Panc1 (cell line): ENCODE measurements at regions not wholly inside any gene's neighbourhood (a gene's known extent, or its start where the extent isn't known, plus 50 kb on each side); places are given as distances from the start of the nearest gene placed in this dataset.

Source experiments
- POLR2AphosphoS5 ChIP-seq: IDR thresholded peaks from 2 replicates; pipeline ENCODE4 v1.6.1; 2012; ENCODE audit warnings: mild to moderate bottlenecking, low read depth, low read length, moderate library complexity
- SIN3A ChIP-seq: IDR thresholded peaks from 2 replicates; pipeline ENCODE4 v1.6.1; 2012; ENCODE audit warnings: low read depth, mild to moderate bottlenecking, low read length, moderate library complexity, borderline replicate concordance; ENCODE audit not compliant: insufficient read depth
- TF ChIP-seq, protein P1 (sequence below), 2 experiments: IDR thresholded peaks; 2 replicates each; pipeline ENCODE4 v1.6.1; 2011 to 2012; ENCODE audit warnings: low read depth in 2 of 2, control low read depth in 1 of 2, low read length in 1 of 2, mild to moderate bottlenecking in 1 of 2, moderate library complexity in 1 of 2; ENCODE audit not compliant: insufficient read depth in 1 of 2
- TF ChIP-seq, protein P2 (sequence below): fragments of 450-650 bp; IDR thresholded peaks from 2 replicates; pipeline ENCODE4 v1.5.1; 2017; ENCODE audit warnings: mild to moderate bottlenecking

DNA sequence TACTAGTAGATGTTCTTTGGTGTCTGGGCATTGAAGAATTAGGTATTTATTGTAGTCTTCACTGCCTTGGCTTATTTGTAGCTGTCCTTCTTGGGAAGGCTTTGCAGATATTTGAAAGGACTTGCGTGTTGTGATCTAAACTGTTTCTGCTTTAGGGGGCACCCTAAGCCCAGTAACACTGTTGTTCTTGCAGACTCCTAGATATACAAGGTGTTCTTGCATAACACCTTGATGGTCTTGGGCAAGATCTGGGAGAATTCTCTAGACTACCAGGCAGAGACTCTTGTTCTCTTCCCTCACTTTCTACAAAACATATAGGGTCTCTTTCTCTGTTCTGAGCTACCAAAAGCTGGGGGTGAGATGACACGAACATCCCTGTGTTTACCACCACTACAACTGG is 179.1 kb downstream of the FAM170A start:
- TF ChIP-seq, protein P1, sequence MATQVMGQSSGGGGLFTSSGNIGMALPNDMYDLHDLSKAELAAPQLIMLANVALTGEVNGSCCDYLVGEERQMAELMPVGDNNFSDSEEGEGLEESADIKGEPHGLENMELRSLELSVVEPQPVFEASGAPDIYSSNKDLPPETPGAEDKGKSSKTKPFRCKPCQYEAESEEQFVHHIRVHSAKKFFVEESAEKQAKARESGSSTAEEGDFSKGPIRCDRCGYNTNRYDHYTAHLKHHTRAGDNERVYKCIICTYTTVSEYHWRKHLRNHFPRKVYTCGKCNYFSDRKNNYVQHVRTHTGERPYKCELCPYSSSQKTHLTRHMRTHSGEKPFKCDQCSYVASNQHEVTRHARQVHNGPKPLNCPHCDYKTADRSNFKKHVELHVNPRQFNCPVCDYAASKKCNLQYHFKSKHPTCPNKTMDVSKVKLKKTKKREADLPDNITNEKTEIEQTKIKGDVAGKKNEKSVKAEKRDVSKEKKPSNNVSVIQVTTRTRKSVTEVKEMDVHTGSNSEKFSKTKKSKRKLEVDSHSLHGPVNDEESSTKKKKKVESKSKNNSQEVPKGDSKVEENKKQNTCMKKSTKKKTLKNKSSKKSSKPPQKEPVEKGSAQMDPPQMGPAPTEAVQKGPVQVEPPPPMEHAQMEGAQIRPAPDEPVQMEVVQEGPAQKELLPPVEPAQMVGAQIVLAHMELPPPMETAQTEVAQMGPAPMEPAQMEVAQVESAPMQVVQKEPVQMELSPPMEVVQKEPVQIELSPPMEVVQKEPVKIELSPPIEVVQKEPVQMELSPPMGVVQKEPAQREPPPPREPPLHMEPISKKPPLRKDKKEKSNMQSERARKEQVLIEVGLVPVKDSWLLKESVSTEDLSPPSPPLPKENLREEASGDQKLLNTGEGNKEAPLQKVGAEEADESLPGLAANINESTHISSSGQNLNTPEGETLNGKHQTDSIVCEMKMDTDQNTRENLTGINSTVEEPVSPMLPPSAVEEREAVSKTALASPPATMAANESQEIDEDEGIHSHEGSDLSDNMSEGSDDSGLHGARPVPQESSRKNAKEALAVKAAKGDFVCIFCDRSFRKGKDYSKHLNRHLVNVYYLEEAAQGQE (IDR thresholded peaks at IDR 0.05; ENCODE audit: insufficient read depth in 1 of 2, low read depth in 2 of 2, low read length in 1 of 2) = no peak
- TF ChIP-seq, protein P2, sequence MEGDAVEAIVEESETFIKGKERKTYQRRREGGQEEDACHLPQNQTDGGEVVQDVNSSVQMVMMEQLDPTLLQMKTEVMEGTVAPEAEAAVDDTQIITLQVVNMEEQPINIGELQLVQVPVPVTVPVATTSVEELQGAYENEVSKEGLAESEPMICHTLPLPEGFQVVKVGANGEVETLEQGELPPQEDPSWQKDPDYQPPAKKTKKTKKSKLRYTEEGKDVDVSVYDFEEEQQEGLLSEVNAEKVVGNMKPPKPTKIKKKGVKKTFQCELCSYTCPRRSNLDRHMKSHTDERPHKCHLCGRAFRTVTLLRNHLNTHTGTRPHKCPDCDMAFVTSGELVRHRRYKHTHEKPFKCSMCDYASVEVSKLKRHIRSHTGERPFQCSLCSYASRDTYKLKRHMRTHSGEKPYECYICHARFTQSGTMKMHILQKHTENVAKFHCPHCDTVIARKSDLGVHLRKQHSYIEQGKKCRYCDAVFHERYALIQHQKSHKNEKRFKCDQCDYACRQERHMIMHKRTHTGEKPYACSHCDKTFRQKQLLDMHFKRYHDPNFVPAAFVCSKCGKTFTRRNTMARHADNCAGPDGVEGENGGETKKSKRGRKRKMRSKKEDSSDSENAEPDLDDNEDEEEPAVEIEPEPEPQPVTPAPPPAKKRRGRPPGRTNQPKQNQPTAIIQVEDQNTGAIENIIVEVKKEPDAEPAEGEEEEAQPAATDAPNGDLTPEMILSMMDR = no peak
- TF ChIP-seq SIN3A = no peak
- TF ChIP-seq POLR2AphosphoS5 = no peak
